Uterus (tissue), 2 donors: ENCODE measurements at regions not wholly inside any gene's neighbourhood (a gene's known extent, or its start where the extent isn't known, plus 50 kb on each side); places are given as distances from the start of the nearest gene placed in this dataset.

Experiments
- CTCF ChIP-seq, 4 experiments: fragments of 200-600 bp in 2 of 4; fragments of 450-650 bp in 2 of 4; sonication (generic) in 2 of 4; IDR thresholded peaks; one replicate each; pipeline ENCODE4 v1.5.1; 2016 to 2019; ENCODE audit warnings: antibody characterized with exemption in 4 of 4, mild to moderate bottlenecking in 2 of 4, moderate library complexity in 1 of 4
- POLR2A ChIP-seq, 2 donors: fragments of 450-650 bp; IDR thresholded peaks; one replicate each; pipeline ENCODE4 v1.6.1; 2016; ENCODE audit warnings: antibody characterized with exemption in 2 of 2, mild to moderate bottlenecking in 1 of 2, moderate library complexity in 1 of 2

DNA sequence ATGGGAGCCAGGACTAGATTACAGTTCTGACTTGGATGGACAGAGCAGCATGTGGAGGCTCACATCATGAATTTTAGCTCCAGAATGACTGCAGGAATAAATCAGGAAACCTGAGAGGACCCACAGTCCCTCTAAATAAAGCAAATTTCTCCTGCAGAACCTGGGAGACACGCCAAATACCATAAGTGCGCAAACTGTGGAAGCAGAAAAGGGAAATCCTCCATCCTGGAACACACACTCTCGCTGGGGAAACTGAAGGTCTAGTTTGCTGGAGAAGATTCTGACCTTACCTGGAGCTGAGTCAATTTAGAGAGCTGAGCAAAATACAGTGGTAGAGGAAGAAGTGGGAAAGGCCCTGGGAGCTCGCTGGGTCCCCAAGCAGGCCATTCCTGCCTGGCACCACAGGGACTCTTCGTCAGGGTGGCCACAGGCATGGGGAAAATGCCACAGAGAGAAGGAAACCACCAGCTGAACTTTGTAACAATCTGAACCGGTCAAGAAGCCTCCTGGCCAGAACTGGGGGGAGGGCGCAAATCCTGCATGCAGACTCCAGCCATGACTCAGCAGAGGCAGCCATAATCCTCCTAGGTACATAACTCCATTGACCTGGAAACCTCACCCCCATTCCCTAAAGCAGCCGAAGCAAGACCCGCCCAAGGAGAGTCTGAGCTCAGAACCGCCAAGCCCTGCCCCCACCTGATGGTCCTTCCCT lies 390.9 kb downstream of the LRRC70 start:
- no peak for TF ChIP-seq CTCF (IDR thresholded peaks at IDR 0.05)
- no peak for TF ChIP-seq POLR2A (IDR thresholded peaks at IDR 0.05)
